Liver (tissue), 8 donors: ENCODE measurements at regions not wholly inside any gene's neighbourhood (a gene's known extent, or its start where the extent isn't known, plus 50 kb on each side); places are given as distances from the start of the nearest gene placed in this dataset.

Experiments used
- DNase-seq: peaks from one replicate; pipeline ENCODE4 v3.0.0-alpha.2; 2017; ENCODE audit warnings: low spot score
- H3K27ac ChIP-seq, 2 donors: one replicate each; pipeline ENCODE4 v1.7.0; 2013; ENCODE audit warnings: inconsistent platforms in 2 of 2, low read length in 2 of 2, control low read depth in 1 of 2, low read depth in 1 of 2, mild to moderate bottlenecking in 1 of 2
- H3K27me3 ChIP-seq, 4 donors: one replicate each; pipeline versions ENCODE4 v1.6.1 to v1.7.0; 2013; ENCODE audit warnings: low read length in 3 of 4, inconsistent platforms in 1 of 4, mild to moderate bottlenecking in 1 of 4, moderate library complexity in 1 of 4; ENCODE audit not compliant: control insufficient read depth in 4 of 4, insufficient read depth in 4 of 4
- H3K36me3 ChIP-seq, 4 donors: one replicate each; pipeline versions ENCODE4 v1.6.1 to v1.7.0; 2013; ENCODE audit warnings: low read length in 3 of 4, mild to moderate bottlenecking in 3 of 4, low read depth in 1 of 4, moderate library complexity in 1 of 4; ENCODE audit not compliant: control insufficient read depth in 4 of 4, insufficient read depth in 3 of 4
- H3K4me1 ChIP-seq, 4 donors: one replicate each; pipeline versions ENCODE4 v1.6.1 to v1.7.0; 2013; ENCODE audit warnings: low read length in 3 of 4, mild to moderate bottlenecking in 3 of 4, moderate library complexity in 1 of 4; ENCODE audit not compliant: control insufficient read depth in 4 of 4, insufficient read depth in 4 of 4
- H3K4me3 ChIP-seq, 3 donors: one replicate each; pipeline versions ENCODE4 v1.6.1 to v1.7.0; 2013; ENCODE audit warnings: low read length in 3 of 3, control low read depth in 1 of 3, low read depth in 1 of 3, mild to moderate bottlenecking in 1 of 3
- H3K9ac ChIP-seq, 2 donors: one replicate each; pipeline ENCODE4 v1.7.0; 2013; ENCODE audit warnings: low read length in 2 of 2, mild to moderate bottlenecking in 2 of 2, moderate library complexity in 2 of 2, control low read depth in 1 of 2, low read depth in 1 of 2
- H3K9me3 ChIP-seq, 4 donors: one replicate each; pipeline versions ENCODE4 v1.6.1 to v1.7.0; 2013; ENCODE audit warnings: low read length in 3 of 4; ENCODE audit not compliant: control insufficient read depth in 4 of 4
- ATF3 ChIP-seq: IDR thresholded peaks from 2 replicates; pipeline ENCODE4 v1.6.1; 2016; ENCODE audit warnings: antibody characterized with exemption
- CTCF ChIP-seq: fragments of 150-350 bp; IDR thresholded peaks from 2 replicates; pipeline ENCODE4 v1.5.1; 2017; ENCODE audit warnings: improper control_type of control experiment, low read depth, low read length; ENCODE audit not compliant: missing input control
- EGR1 ChIP-seq, 2 donors: IDR thresholded peaks; 2 replicates each; pipeline ENCODE4 v1.6.1; 2016 to 2018; ENCODE audit warnings: antibody characterized with exemption in 2 of 2, low read depth in 2 of 2
- FOXA1 ChIP-seq: IDR thresholded peaks from 2 replicates; pipeline ENCODE4 v1.6.1; 2016; ENCODE audit warnings: antibody characterized with exemption
- FOXA2 ChIP-seq: IDR thresholded peaks from 2 replicates; pipeline ENCODE4 v1.6.1; 2016; ENCODE audit warnings: antibody characterized with exemption
- GABPA ChIP-seq, 2 donors: IDR thresholded peaks in 1 of 2; conservative IDR thresholded peaks in 1 of 2; 2 replicates each; pipeline ENCODE4 v1.6.1; 2016; ENCODE audit warnings: antibody characterized with exemption in 2 of 2, mild to moderate bottlenecking in 1 of 2, moderate library complexity in 1 of 2
- HNF4G ChIP-seq: IDR thresholded peaks from 2 replicates; pipeline ENCODE4 v1.6.1; 2016; ENCODE audit warnings: antibody characterized with exemption
- JUND ChIP-seq, 2 donors: IDR thresholded peaks; 2 replicates each; pipeline ENCODE4 v1.6.1; 2016; ENCODE audit warnings: antibody characterized with exemption in 2 of 2
- MAX ChIP-seq: IDR thresholded peaks from 2 replicates; pipeline ENCODE4 v1.6.1; 2016; ENCODE audit warnings: antibody characterized with exemption
- NR2F2 ChIP-seq: IDR thresholded peaks from 2 replicates; pipeline ENCODE4 v1.6.1; 2016; ENCODE audit warnings: antibody characterized with exemption
- RAD21 ChIP-seq, 2 donors: IDR thresholded peaks; 2 replicates each; pipeline ENCODE4 v1.6.1; 2016; ENCODE audit warnings: antibody characterized with exemption in 2 of 2, mild to moderate bottlenecking in 2 of 2
- REST ChIP-seq: IDR thresholded peaks from 2 replicates; pipeline ENCODE4 v1.6.1; 2016; ENCODE audit warnings: antibody characterized with exemption, mild to moderate bottlenecking
- RXRA ChIP-seq, 2 donors: IDR thresholded peaks; 2 replicates each; pipeline ENCODE4 v1.6.1; 2017 to 2018; ENCODE audit warnings: antibody characterized with exemption in 2 of 2, mild to moderate bottlenecking in 1 of 2
- SP1 ChIP-seq: IDR thresholded peaks from 2 replicates; pipeline ENCODE4 v1.6.1; 2018; ENCODE audit warnings: antibody characterized with exemption, mild to moderate bottlenecking
- TAF1 ChIP-seq: conservative IDR thresholded peaks from 2 replicates; pipeline ENCODE4 v1.6.1; 2016; ENCODE audit warnings: antibody characterized with exemption, mild to moderate bottlenecking
- YY1 ChIP-seq: IDR thresholded peaks from 2 replicates; pipeline ENCODE4 v1.6.1; 2016; ENCODE audit warnings: antibody characterized with exemption, mild to moderate bottlenecking
- ZBTB33 ChIP-seq: IDR thresholded peaks from 2 replicates; pipeline ENCODE4 v1.6.1; 2016; ENCODE audit warnings: antibody characterized with exemption
- WGBS: extraction: QIAGEN DNeasy Blood & Tissue Kit; methylation state at CpG from one replicate; pipeline ENCODE4 v1.1.7; 2013; 5-methylcytosine and 5-hydroxymethylcytosine counted together
- donor health status: healthy.
- donor health status: healthy.
- donor health status: healthy.
- donor health status: healthy.
- donor health status: healthy.

- no peaks in the 10 kb centered on the region for H3K27me3 ChIP-seq
- TF ChIP-seq EGR1 (IDR thresholded peaks at IDR 0.05; ENCODE audit: low read depth in 2 of 2) (no peak), REST (no peak), JUND (IDR thresholded peaks at IDR 0.05) (no peak), FOXA2 (no peak), CTCF (no peak), ATF3 (no peak), FOXA1 (no peak), NR2F2 (no peak), ZBTB33 (no peak), GABPA (IDR thresholded peaks at IDR 0.05 in 1 of 2, conservative IDR thresholded peaks at IDR 0.05 in 1 of 2) (no peak), RXRA (IDR thresholded peaks at IDR 0.05) (no peak)
- peaks cover 0 to 2% (median under 1%) of the 10 kb centered on the region in 4 donors for H3K9me3 ChIP-seq
- H3K36me3 ChIP-seq: no peaks in the 10 kb centered on the region
- no peak for DNase-seq
- H3K4me1 ChIP-seq: no peaks in the 10 kb centered on the region
- no peak overlapping the region for H3K27ac ChIP-seq
- no peak overlapping the region for H3K9ac ChIP-seq
- WGBS: 58% methylated on average over 2 of the region's 2 CpGs
- no peak overlapping the region for H3K4me3 ChIP-seq
Observed at GRCh38 chr5:20985754-20986153, 997.8 kb upstream of the CDH18 start.

- TF ChIP-seq RAD21 (IDR thresholded peaks at IDR 0.05) (no peak), FOXA2 (no peak), ATF3 (no peak), YY1 (no peak), SP1 (no peak), REST (no peak), MAX (no peak), EGR1 (IDR thresholded peaks at IDR 0.05; ENCODE audit: low read depth in 2 of 2) (no peak), TAF1 (no peak), CTCF (no peak), HNF4G (no peak), JUND (IDR thresholded peaks at IDR 0.05) (no peak), FOXA1 (no peak)
- H3K9me3 ChIP-seq: no peaks in the 10 kb centered on the region
- no peak overlapping the region for H3K27ac ChIP-seq
- no peaks in the 10 kb centered on the region for H3K4me1 ChIP-seq
- DNase-seq: no peak
- no peaks in the 10 kb centered on the region for H3K36me3 ChIP-seq
- H3K4me3 ChIP-seq: no peak overlapping the region
- 74% methylated on average over 1 of the region's 1 CpG for WGBS
- H3K27me3 ChIP-seq: no peaks in the 10 kb centered on the region
- H3K9ac ChIP-seq: no peak overlapping the region
Observed at GRCh38 chr5:20974426-20974825, 986.4 kb upstream of the CDH18 start.
